ENCODE measurements at regions not wholly inside any gene's neighbourhood (a gene's known extent, or its start where the extent isn't known, plus 50 kb on each side); places are given as distances from the start of the nearest gene placed in this dataset.

GRCh38 chr3:152026033-152026556 is 152.7 kb downstream of the SUCNR1 start:
- H3K4me1 ChIP-seq (ENCODE audit: control insufficient read depth in 1 of 2, insufficient read depth in 2 of 2, low read depth in 1 of 2, low read length in 1 of 2), result peaks cover 0 to 7% of the 10 kb centered on the region in 2 experiments; a peak in 3 of 4 replicates
- H4K20me1 ChIP-seq (ENCODE audit: insufficient read depth), result no peaks in the 10 kb centered on the region
- 5% methylated on average over 5 of the region's 5 CpGs for WGBS (ENCODE audit: low lambda C conversion rate)
- H3K4me3 ChIP-seq (ENCODE audit: low read depth in 2 of 2, low read length in 1 of 2), result no peak overlapping the region
- TF ChIP-seq USF2 (IDR thresholded peaks at IDR 0.05; ENCODE audit: borderline replicate concordance, low read depth, low read length) (no peak), TCF12 (IDR thresholded peaks at IDR 0.05) (peak; percentile 88), ELF1 (IDR thresholded peaks at IDR 0.05) (no peak), MXI1 (IDR thresholded peaks at IDR 0.05; ENCODE audit: low read depth, low read length) (no peak), NFIC (IDR thresholded peaks at IDR 0.05; ENCODE audit: borderline replicate concordance) (peak; percentile 36; the same call in 1 of the 2 replicates), JUND (IDR thresholded peaks at IDR 0.05) (peak; percentile 84), RFX5 (IDR thresholded peaks at IDR 0.05; ENCODE audit: low read length) (no peak), POLR2AphosphoS5 (IDR thresholded peaks at IDR 0.05; ENCODE audit: low read depth, low read length) (peak; percentile 53; the same call in 1 of the 2 replicates), RXRA (IDR thresholded peaks at IDR 0.05; ENCODE audit: borderline replicate concordance, low read depth) (peak; percentile 89), EP300 (IDR thresholded peaks at IDR 0.05; ENCODE audit: borderline replicate concordance in 1 of 2, low read depth in 1 of 2, low read length in 1 of 2) (peak in 1 of 2 experiments; percentile 87; a peak in 2 of 4 replicates), FOXM1 (IDR thresholded peaks at IDR 0.05; ENCODE audit: low read depth) (peak; percentile 80; the same call in 1 of the 2 replicates), PBX3 (IDR thresholded peaks at IDR 0.05) (peak; percentile 89), SMC3 (IDR thresholded peaks at IDR 0.05; ENCODE audit: low read depth, low read length) (no peak), RAD21 (IDR thresholded peaks at IDR 0.05; ENCODE audit: low read length) (peak; percentile 41), TEAD4 (IDR thresholded peaks at IDR 0.05; ENCODE audit: borderline replicate concordance, insufficient read depth) (peak; percentile 84), FOSL2 (IDR thresholded peaks at IDR 0.05; ENCODE audit: borderline replicate concordance, low read depth) (peak; percentile 84)
- TF ChIP-seq, protein P1, sequence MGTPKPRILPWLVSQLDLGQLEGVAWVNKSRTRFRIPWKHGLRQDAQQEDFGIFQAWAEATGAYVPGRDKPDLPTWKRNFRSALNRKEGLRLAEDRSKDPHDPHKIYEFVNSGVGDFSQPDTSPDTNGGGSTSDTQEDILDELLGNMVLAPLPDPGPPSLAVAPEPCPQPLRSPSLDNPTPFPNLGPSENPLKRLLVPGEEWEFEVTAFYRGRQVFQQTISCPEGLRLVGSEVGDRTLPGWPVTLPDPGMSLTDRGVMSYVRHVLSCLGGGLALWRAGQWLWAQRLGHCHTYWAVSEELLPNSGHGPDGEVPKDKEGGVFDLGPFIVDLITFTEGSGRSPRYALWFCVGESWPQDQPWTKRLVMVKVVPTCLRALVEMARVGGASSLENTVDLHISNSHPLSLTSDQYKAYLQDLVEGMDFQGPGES (IDR thresholded peaks at IDR 0.05; ENCODE audit: low read depth, low read length), result no peak
- TF ChIP-seq, protein P2, sequence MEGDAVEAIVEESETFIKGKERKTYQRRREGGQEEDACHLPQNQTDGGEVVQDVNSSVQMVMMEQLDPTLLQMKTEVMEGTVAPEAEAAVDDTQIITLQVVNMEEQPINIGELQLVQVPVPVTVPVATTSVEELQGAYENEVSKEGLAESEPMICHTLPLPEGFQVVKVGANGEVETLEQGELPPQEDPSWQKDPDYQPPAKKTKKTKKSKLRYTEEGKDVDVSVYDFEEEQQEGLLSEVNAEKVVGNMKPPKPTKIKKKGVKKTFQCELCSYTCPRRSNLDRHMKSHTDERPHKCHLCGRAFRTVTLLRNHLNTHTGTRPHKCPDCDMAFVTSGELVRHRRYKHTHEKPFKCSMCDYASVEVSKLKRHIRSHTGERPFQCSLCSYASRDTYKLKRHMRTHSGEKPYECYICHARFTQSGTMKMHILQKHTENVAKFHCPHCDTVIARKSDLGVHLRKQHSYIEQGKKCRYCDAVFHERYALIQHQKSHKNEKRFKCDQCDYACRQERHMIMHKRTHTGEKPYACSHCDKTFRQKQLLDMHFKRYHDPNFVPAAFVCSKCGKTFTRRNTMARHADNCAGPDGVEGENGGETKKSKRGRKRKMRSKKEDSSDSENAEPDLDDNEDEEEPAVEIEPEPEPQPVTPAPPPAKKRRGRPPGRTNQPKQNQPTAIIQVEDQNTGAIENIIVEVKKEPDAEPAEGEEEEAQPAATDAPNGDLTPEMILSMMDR (IDR thresholded peaks at IDR 0.05), result peak; percentile 71
- peaks cover 26% of the 10 kb centered on the region for H3F3A ChIP-seq (replicated peaks; ENCODE audit: insufficient read depth)
- H3K79me2 ChIP-seq (ENCODE audit: insufficient read depth), result no peaks in the 10 kb centered on the region
- H3K27ac ChIP-seq (ENCODE audit: low read depth in 2 of 2, low read length in 1 of 2), result peak overlapping the region; percentile 72 to 92; a peak in 3 of 4 replicates
- DNase-seq, result no peak
- no peaks in the 10 kb centered on the region for H3K27me3 ChIP-seq (ENCODE audit: insufficient read depth)
- H3K9me3 ChIP-seq, result no peaks in the 10 kb centered on the region
- H3K4me2 ChIP-seq, result peak overlapping the region; percentile 52; the same call in 1 of the 2 replicates
- ChIA-PET POLR2A (no interaction called here), CTCF (interaction anchor here (0.7 kb wide), 1 partner anchor 116 kb away, joined by 3 read pairs; no protein-coding TSS in a partner anchor)
- H3K36me3 ChIP-seq (replicated peaks in 1 of 2; ENCODE audit: control insufficient read depth in 1 of 2, insufficient read depth in 2 of 2, low read length in 1 of 2), result peaks cover 0 to 10% of the 10 kb centered on the region in 2 experiments
- H2AFZ ChIP-seq (ENCODE audit: low read depth), result 0 out of 2 replicates have a peak overlapping the region, but pooled peaks have one; percentile 23
- no peaks in the 10 kb centered on the region for H3K9me2 ChIP-seq
- H3K9ac ChIP-seq, result peak overlapping the region; percentile 62; the same call in 1 of the 2 replicates
